NCI-H2196 treated with DMSO at 0.1 percent for 48 hours (cell line): ENCODE measurements at regions not wholly inside any gene's neighbourhood (a gene's known extent, or its start where the extent isn't known, plus 50 kb on each side); places are given as distances from the start of the nearest gene placed in this dataset.

Source experiments
- DNase-seq: peaks from one replicate; lab custom pipeline; 2025; ENCODE audit not compliant: unreplicated experiment; lab: John Stamatoyannopoulos, UW

DNA sequence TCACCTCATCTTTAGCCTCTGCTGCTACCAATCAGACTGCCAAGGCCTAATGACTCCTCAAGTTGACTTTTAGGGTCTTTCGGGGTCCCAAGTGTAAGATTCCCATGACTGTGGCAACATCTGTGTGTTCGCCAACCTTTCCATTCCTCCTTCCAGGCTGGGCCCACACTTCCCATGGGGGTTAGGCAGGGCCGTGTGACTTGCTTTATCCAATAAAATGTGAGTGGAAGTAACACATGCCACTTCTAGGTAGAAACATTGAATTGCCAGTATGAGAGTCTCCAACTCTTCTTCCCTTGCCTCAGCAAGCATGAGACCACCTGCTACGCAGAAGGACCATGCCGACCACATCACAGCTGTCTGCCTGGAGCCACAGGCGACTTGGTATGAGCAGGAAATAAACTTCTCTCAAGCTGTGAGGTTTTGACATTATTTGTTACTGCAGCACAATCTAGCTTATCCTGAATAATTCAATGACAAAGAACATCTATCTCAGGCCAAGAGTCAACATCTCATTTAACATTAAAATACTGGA lies 190.4 kb upstream of the IER5L start:
- no peak for DNase-seq

- DNase-seq = no peak
These were observed 189.2 kb upstream of the IER5L start for GRCh38 chr9:129367287-129367686.

DNA sequence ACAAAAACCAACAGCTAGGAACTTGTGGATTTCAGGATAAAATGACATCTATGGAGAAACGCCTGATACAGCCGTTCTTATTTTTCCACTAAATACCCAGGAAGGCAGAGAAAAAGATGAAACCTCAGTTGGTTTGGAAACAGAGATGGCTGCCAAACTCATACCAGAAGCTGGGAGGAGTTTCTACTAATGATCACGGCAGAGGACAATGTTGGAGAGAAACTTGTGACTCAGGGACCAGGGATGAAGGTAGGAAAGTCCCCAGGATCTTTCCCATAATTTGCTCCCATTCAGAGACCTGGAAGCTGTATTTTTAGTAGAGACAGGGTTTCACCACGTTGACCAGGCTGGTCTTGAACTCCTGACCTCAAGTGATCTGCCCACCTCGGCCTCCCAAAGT lies 187.1 kb upstream of the IER5L start:
- DNase-seq = no peak

DNA sequence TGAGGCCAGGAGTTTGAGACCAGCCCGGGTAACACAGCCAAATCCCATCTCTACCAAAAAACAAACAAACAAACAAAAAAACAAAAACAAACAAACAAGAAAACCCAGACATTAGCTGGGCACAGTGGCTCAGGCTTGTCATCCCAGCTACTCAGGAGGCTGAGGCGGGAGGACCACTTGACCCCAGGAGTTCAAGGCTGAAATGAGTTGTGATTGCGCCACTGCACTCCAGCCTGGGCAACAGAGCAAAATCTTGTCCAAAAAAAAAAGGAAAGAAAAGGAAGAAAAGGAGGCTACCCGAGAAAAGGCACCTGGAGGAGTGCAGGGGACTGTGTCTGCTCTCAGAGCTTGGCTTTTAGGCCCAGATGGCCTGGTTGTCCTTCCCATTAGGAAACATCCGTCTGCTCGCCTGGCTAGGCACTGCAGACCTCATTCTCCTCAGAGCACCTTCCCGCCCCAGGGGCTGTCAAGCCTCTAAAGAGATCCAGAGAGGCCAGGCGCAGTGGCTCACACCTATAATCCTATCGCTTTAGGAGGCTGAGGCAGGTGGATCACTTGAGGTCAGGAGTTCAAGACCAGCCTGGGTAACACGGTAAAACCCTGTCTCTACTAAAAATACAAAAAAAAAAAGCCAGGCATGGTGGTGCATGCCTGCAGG lies 185.3 kb upstream of the IER5L start:
- no peak for DNase-seq

DNA sequence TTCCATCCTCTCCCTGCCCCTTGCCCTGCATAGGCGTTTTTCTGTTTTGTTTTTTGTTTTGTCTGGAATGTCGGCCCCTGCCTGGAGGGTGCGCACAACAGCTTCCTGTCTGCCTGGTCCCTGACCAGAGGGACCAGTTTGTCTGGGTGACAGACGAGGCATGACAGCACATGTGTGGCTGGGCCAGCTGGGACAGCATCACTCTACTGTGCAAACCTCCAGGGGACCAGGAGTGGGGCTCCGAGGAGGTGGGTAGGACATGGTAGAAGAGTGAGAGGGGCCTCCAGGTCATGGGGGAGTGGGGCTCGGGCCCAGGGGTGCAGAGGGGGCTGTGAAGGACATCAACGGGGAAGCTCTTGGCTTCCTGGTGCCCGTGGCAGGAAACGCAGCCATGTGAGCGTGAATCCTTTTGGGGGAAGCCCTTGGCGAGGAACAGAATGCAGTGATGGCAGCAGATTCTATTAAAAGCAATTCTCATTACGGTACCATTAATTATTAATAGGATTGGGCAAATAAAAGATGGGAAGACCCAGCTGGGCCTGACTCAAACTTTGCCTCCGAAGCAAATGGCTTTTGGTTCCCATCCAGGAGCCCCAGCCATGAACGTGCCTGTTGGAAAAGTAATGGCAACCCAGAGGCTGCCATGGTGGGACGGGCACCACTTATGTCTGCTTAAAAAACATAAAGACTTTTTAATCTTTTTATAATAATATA lies 184.4 kb upstream of the IER5L start:
- no peak for DNase-seq

- no peak for DNase-seq
These were observed 183.1 kb upstream of the IER5L start for GRCh38 chr9:129361196-129361595.

DNA sequence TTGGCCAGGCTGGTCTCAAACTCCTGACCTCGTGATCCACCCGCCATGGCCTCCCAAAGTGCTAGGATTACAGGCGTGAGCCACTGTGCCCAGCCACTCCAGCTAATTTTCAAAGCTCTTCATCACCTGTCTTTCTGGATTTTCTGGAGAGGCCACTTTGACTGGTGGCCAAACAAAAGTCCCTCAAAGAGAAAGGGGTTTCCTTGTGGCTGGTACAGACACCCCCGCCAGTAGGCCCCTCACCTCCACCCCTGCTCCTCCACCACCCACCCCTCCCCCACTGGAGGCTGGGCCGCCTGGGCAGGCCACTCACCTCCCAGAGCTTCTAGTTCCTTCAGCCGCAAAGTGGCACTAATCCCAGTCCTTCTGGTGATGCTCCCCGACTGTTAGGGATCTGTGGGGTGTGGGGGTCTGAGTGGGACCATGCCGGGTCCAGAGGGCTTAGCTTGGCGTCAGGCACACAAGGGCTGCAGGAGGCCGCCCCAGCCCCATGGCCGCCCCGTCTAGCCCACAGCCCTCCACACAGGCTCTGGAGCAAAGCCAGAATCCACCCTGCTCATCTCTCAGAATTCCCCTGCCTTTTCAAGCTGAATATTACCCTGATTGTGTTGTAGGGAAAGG lies 182.0 kb upstream of the IER5L start:
- DNase-seq = no peak

- DNase-seq = no peak
These were observed 181.2 kb upstream of the IER5L start for GRCh38 chr9:129359162-129359811.

DNA sequence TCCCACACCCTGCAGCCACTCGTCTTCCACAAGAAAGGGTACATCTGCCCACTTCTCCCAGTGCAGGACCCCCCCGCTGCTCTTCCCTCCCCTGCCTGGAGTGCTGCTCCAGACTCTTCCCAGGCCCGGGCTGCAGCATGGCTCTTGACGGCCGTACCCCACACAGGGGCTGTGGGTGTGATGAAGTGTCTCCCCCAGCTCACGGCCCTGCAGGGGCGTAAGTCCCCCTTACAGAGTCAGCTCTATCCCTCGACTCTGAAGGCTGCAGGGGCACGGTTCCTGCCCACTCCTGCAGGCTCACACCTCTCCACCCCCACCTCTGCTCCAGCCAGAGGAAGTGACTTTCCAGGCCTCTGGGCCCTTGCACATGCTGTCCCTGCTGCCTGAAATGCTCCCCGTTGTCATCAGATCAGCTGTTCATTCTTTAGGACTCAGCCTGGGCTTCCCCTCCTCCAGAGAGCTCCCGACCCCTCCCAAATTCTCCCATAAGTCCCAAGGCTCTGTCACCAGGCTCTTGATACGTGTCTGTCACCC lies 180.6 kb upstream of the IER5L start:
- DNase-seq = no peak

GRCh38 chr9:129357773-129358245 lies 179.7 kb upstream of the IER5L start:
- no peak for DNase-seq

- no peak for DNase-seq
These were observed 179.1 kb upstream of the IER5L start for GRCh38 chr9:129356871-129357772.

GRCh38 chr9:129355631-129356030 lies 177.6 kb upstream of the IER5L start:
- no peak for DNase-seq

GRCh38 chr9:129354498-129354897 lies 176.4 kb upstream of the IER5L start:
- no peak for DNase-seq

GRCh38 chr9:129353697-129354336 lies 175.8 kb upstream of the IER5L start:
- no peak for DNase-seq

- DNase-seq = no peak
These were observed 174.2 kb upstream of the IER5L start for GRCh38 chr9:129352146-129352865.

DNA sequence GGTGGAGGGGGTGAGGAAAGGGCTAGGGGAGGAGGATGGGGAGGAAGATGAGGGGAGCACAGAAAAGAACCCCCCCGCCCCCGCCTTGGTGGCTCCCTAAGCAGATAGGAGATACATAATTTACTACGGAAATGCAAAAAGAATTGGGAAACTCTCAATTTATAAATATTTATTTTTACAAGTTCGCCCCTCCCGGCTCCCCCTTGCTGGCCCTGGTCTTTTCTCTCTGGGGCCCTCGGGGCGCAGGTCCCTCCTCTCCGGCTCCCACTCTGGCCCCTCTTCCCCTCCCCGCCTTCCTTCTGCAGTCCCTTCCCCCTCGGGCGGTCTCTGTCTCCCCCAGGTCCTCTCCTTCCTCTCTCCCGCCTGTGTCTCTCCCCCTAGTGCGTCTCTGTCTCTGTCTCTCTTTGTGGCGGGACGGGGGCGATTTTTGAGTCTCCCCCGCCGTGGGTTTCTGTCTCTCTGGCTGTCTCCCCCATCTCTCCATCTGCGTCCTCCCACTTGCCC lies 173.6 kb upstream of the IER5L start:
- DNase-seq = no peak

GRCh38 chr9:129351058-129351641 lies 173.1 kb upstream of the IER5L start:
- DNase-seq = no peak

DNA sequence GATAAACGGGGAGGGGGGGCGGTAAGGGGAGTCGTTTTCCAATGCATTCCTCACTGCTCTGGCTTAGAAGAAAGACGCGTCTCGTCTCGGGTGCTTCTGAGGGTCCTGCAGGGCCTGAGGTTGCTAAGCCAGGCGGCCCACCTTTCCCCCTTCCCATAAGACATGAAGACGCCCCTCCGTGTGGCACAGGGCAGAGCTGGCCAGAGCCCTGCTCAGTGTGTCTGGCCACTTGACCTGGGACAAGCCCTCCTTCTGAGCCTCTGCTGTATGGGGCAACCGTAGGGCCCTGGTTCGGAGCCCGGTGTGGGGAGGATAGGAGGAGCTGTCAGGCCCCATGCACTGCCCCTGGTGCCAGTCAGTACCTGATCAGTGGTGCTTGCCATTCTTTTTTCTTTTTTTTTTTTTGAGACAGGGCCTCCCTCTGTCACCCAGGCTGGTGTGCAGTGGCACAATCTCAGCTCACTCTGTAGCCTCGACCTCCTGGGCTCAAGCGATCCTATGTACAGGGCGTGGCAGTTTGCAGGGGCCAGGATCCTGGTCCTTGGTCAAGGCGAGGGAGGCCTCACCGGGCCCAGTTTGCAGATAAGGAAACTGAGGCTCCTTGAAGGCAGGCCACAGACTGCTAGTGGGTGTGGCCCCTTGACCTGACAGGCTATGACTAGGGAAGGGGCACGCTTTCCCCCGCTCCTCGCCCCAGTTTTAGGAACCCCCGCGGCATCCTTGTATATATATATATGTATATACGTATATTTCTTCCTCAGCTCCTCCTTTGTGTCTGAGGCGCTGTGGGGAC lies 172.3 kb upstream of the IER5L start:
- DNase-seq = no peak
